ENCODE measurements at regions not wholly inside any gene's neighbourhood (a gene's known extent, or its start where the extent isn't known, plus 50 kb on each side); places are given as distances from the start of the nearest gene placed in this dataset.
"Not testable (repeated sequence)": the region's sequence is repeated elsewhere in the genome, so short reads cannot be mapped to it uniquely, and the experiment has no call there.

GRCh38 chr1:53395671-53396215 is 63.5 kb upstream of the DMRTB1 start:
- H3K27me3 Mint-ChIP-seq (ENCODE audit: low read depth, poor library complexity), result peaks cover 9% of the 10 kb centered on the region
- no peak for TF ChIP-seq CTCF (IDR thresholded peaks at IDR 0.05)
- H3K27ac Mint-ChIP-seq, result no peak overlapping the region
- no peak overlapping the region for H3K4me3 Mint-ChIP-seq
- H3K9me3 Mint-ChIP-seq, result no peaks in the 10 kb centered on the region
- no peaks in the 10 kb centered on the region for H3K36me3 Mint-ChIP-seq (ENCODE audit: low read depth)
- no peak for DNase-seq
- peaks cover 77% of the 10 kb centered on the region for H3K4me1 Mint-ChIP-seq

- H3K9me3 Mint-ChIP-seq, result no peaks in the 10 kb centered on the region
- H3K36me3 Mint-ChIP-seq (ENCODE audit: low read depth), result no peaks in the 10 kb centered on the region
- H3K4me1 Mint-ChIP-seq, result peaks cover 79% of the 10 kb centered on the region
- no peak for TF ChIP-seq CTCF (IDR thresholded peaks at IDR 0.05)
- H3K27ac Mint-ChIP-seq, result no peak overlapping the region
- H3K27me3 Mint-ChIP-seq (ENCODE audit: low read depth, poor library complexity), result peaks cover 9% of the 10 kb centered on the region
- no peak overlapping the region for H3K4me3 Mint-ChIP-seq
- no peak for DNase-seq
These were observed 62.5 kb upstream of the DMRTB1 start for GRCh38 chr1:53396573-53397268.

- H3K27ac Mint-ChIP-seq, result no peak overlapping the region
- TF ChIP-seq CTCF (IDR thresholded peaks at IDR 0.05), result no peak
- H3K27me3 Mint-ChIP-seq (ENCODE audit: low read depth, poor library complexity), result peaks cover 13% of the 10 kb centered on the region
- peaks cover 87% of the 10 kb centered on the region for H3K4me1 Mint-ChIP-seq
- H3K9me3 Mint-ChIP-seq, result no peaks in the 10 kb centered on the region
- no peaks in the 10 kb centered on the region for H3K36me3 Mint-ChIP-seq (ENCODE audit: low read depth)
- no peak overlapping the region for H3K4me3 Mint-ChIP-seq
- DNase-seq, result no peak
These were observed 61.1 kb upstream of the DMRTB1 start for GRCh38 chr1:53398091-53398490.

GRCh38 chr1:53398576-53399365 is 60.4 kb upstream of the DMRTB1 start:
- Mint-ChIP-seq H3K9me3 (no peaks in the 10 kb centered on the region), H3K27me3 (ENCODE audit: low read depth, poor library complexity) (peaks cover 10% of the 10 kb centered on the region), H3K4me1 (peaks cover 80% of the 10 kb centered on the region), H3K36me3 (ENCODE audit: low read depth) (no peaks in the 10 kb centered on the region), H3K27ac (no peak overlapping the region), H3K4me3 (no peak overlapping the region)
- no peak for TF ChIP-seq CTCF (IDR thresholded peaks at IDR 0.05)
- DNase-seq, result no peak

- peaks cover 82% of the 10 kb centered on the region for H3K4me1 Mint-ChIP-seq
- not testable (repeated sequence) for DNase-seq; H3K27ac Mint-ChIP-seq; H3K4me3 Mint-ChIP-seq; H3K27me3 Mint-ChIP-seq (ENCODE audit: low read depth, poor library complexity); H3K9me3 Mint-ChIP-seq; H3K36me3 Mint-ChIP-seq (ENCODE audit: low read depth)
These were observed 59.6 kb upstream of the DMRTB1 start for GRCh38 chr1:53399370-53400133.

Measured in nephron progenitor cell (in vitro differentiated cells).